D721Med (cell line): ENCODE measurements at regions not wholly inside any gene's neighbourhood (a gene's known extent, or its start where the extent isn't known, plus 50 kb on each side); places are given as distances from the start of the nearest gene placed in this dataset.

Experiments used
- DNase-seq: peaks from one replicate; pipeline ENCODE4 v3.0.0; 2011; ENCODE audit warnings: low spot score; ENCODE audit not compliant: insufficient read length
- FAIRE-seq: peaks from 2 replicates; lab custom pipeline; 2011; peaks lifted over from hg19 to GRCh38; lab: Jason Lieb, UNC
- CTCF ChIP-seq: IDR thresholded peaks from 2 replicates; pipeline ENCODE4 v1.5.1; 2012; ENCODE audit warnings: mild to moderate bottlenecking, control low read depth; ENCODE audit not compliant: insufficient read depth; ENCODE audit errors: missing control alignments

GRCh38 chr5:128799945-128800344 lies 165.3 kb upstream of the SLC27A6 start:
- DNase-seq (no peak), FAIRE-seq (no peak)
- TF ChIP-seq CTCF: no peak

GRCh38 chr5:128800377-128800776 lies 164.9 kb upstream of the SLC27A6 start:
- FAIRE-seq (no peak), DNase-seq (no peak)
- no peak for TF ChIP-seq CTCF

GRCh38 chr5:128813317-128814070 lies 151.8 kb upstream of the SLC27A6 start:
- no peak for TF ChIP-seq CTCF
- DNase-seq (no peak), FAIRE-seq (no peak)

GRCh38 chr5:128815201-128815600 lies 150.1 kb upstream of the SLC27A6 start:
- TF ChIP-seq CTCF: no peak
- DNase-seq (no peak), FAIRE-seq (no peak)

DNA sequence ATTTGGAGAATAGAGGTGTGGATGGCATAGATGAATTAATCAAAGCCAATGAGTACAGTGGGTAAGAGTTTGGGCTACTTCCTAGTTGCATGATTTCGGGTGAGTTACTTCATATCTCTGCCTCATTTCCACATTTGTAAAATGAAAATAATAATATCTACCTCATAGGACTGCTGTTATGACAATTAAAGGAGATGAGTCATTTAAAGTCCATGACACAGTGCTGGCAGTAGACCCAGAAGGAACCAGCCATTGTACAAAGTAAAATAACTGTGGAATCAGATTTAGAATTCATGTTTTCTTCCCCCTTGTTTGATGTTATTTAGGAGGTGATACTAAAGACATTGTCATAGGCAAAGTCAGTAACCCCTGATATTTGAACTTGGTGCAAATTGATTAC lies 139.5 kb upstream of the SLC27A6 start:
- TF ChIP-seq CTCF: no peak
- FAIRE-seq (no peak), DNase-seq (no peak)

- TF ChIP-seq CTCF: no peak
- FAIRE-seq (no peak), DNase-seq (no peak)
Observed at GRCh38 chr5:128826275-128826674, 139.0 kb upstream of the SLC27A6 start.

GRCh38 chr5:128836571-128836970 lies 128.7 kb upstream of the SLC27A6 start:
- no peak for FAIRE-seq
- DNase-seq: no peak
- no peak for TF ChIP-seq CTCF
